Adipose tissue (tissue), 3 donors: ENCODE measurements at regions not wholly inside any gene's neighbourhood (a gene's known extent, or its start where the extent isn't known, plus 50 kb on each side); places are given as distances from the start of the nearest gene placed in this dataset.
"Not testable (repeated sequence)": the region's sequence is repeated elsewhere in the genome, so short reads cannot be mapped to it uniquely, and the experiment has no call there.

Experiments
- H3K27ac ChIP-seq: one replicate; pipeline ENCODE4 v1.5.1; 2013; ENCODE audit warnings: low read depth, low read length
- WGBS, 3 donors: extraction: QIAGEN DNeasy Blood & Tissue Kit; methylation state at CpG; one replicate each; pipeline ENCODE4 v1.1.7; 2013; 5-methylcytosine and 5-hydroxymethylcytosine counted together
- donor health status: healthy with polysubstance abuse.
- donor health status: Bipolar disorder and iron deficiency.
- donor health status: healthy.

- no peak overlapping the region for H3K27ac ChIP-seq
- WGBS, 3 donors, result 58 to 85% (median 68%) methylated on average over 6 of the region's 6 CpGs
These were observed 106.1 kb upstream of the TMEM170B start for GRCh38 chr6:11431455-11431937.

GRCh38 chr6:11430036-11430435 is 107.5 kb upstream of the TMEM170B start:
- WGBS, 3 donors, result 91 to 95% (median 94%) methylated on average over 9 of the region's 9 CpGs
- no peak overlapping the region for H3K27ac ChIP-seq

- H3K27ac ChIP-seq, result no peak overlapping the region
- WGBS, 3 donors, result 51 to 84% (median 72%) methylated on average over 2 of the region's 2 CpGs
These were observed 108.0 kb upstream of the TMEM170B start for GRCh38 chr6:11429577-11429976.

GRCh38 chr6:11428895-11429294 is 108.7 kb upstream of the TMEM170B start:
- 27 to 46% (median 40%) methylated on average over 3 of the region's 3 CpGs for WGBS, 3 donors
- no peak overlapping the region for H3K27ac ChIP-seq

- WGBS, 3 donors, result 38 to 63% (median 55%) methylated on average over 2 of the region's 2 CpGs
- no peak overlapping the region for H3K27ac ChIP-seq
These were observed 109.2 kb upstream of the TMEM170B start for GRCh38 chr6:11428371-11428770.

GRCh38 chr6:11427723-11428245 is 109.8 kb upstream of the TMEM170B start:
- WGBS, 3 donors, result 77 to 84% (median 82%) methylated on average over 10 of the region's 10 CpGs

GRCh38 chr6:11427091-11427722 is 110.3 kb upstream of the TMEM170B start:
- WGBS, 3 donors, result 85 to 96% (median 89%) methylated on average over 8 to 9 of the region's 9 CpGs
- H3K27ac ChIP-seq, result no peak overlapping the region

More at GRCh38 chr6:11427723-11428245, 109.8 kb upstream of the TMEM170B start:
- H3K27ac ChIP-seq, result no peak overlapping the region

- no peak overlapping the region for H3K27ac ChIP-seq
These were observed 111.0 kb upstream of the TMEM170B start for GRCh38 chr6:11426571-11426970.

GRCh38 chr6:11425876-11426275 is 111.7 kb upstream of the TMEM170B start:
- 72 to 77% (median 74%) methylated on average over 1 of the region's 1 CpG for WGBS, 3 donors
- H3K27ac ChIP-seq, result no peak overlapping the region

More at GRCh38 chr6:11426571-11426970, 111.0 kb upstream of the TMEM170B start:
- WGBS, 3 donors, result 60 to 91% (median 63%) methylated on average over 2 of the region's 2 CpGs

- WGBS, 3 donors, result 79 to 92% (median 87%) methylated on average over 5 of the region's 5 CpGs
- no peak overlapping the region for H3K27ac ChIP-seq
These were observed 112.1 kb upstream of the TMEM170B start for GRCh38 chr6:11425431-11425871.

GRCh38 chr6:11424395-11425034 is 113.0 kb upstream of the TMEM170B start:
- WGBS, 3 donors, result 63 to 71% (median 70%) methylated on average over 4 of the region's 4 CpGs
- no peak overlapping the region for H3K27ac ChIP-seq

- WGBS, 3 donors, result 88 to 94% (median 88%) methylated on average over 1 of the region's 1 CpG
These were observed 113.9 kb upstream of the TMEM170B start for GRCh38 chr6:11423667-11424066.

GRCh38 chr6:11423072-11423471 is 114.5 kb upstream of the TMEM170B start:
- 71 to 86% (median 76%) methylated on average over 1 of the region's 1 CpG for WGBS, 3 donors
- H3K27ac ChIP-seq, result no peak overlapping the region

More at GRCh38 chr6:11423667-11424066, 113.9 kb upstream of the TMEM170B start:
- no peak overlapping the region for H3K27ac ChIP-seq

GRCh38 chr6:11419763-11420453 is 117.6 kb upstream of the TMEM170B start:
- no peak overlapping the region for H3K27ac ChIP-seq

GRCh38 chr6:11418290-11418905 is 119.2 kb upstream of the TMEM170B start:
- no peak overlapping the region for H3K27ac ChIP-seq
- WGBS, 3 donors, result 73 to 80% (median 73%) methylated on average over 2 of the region's 2 CpGs

GRCh38 chr6:11416936-11417576 is 120.5 kb upstream of the TMEM170B start:
- WGBS, 3 donors, result 94 to 96% (median 96%) methylated on average over 42 to 54 of the region's 54 CpGs
- H3K27ac ChIP-seq, result no peak overlapping the region

- 82 to 88% (median 88%) methylated on average over 7 of the region's 7 CpGs for WGBS, 3 donors
- H3K27ac ChIP-seq, result not testable (repeated sequence)
These were observed 121.2 kb upstream of the TMEM170B start for GRCh38 chr6:11416099-11416935.
